K562 (cell line): ENCODE measurements at regions not wholly inside any gene's neighbourhood (a gene's known extent, or its start where the extent isn't known, plus 50 kb on each side); places are given as distances from the start of the nearest gene placed in this dataset.

Source experiments
- ATAC-seq: fragments of 200-7000 bp; cut with Tn5 transposase; 3 replicates; pipeline ENCODE4 v1.9.1; 2020; ENCODE audit warnings: moderate library complexity
- BruUV-seq: library from RNA; stranded (reverse); fragments of 400-500 nt; replicated peaks from 2 replicates; lab custom pipeline; 2021; lab: Mats Ljungman, UMichigan
- CTCF ChIA-PET: fragments of 300-600 bp; formaldehyde crosslinking; extraction: SDS; loops from one replicate; lab custom pipeline; 2021; ENCODE audit warnings: low intra/inter-chr PET ratio; lab: Yijun Ruan, JAX
- POLR2A ChIA-PET: fragments of 300-600, 350-650 bp; sonication (Branson Sonifier 250); formaldehyde crosslinking; extraction: SDS; loops from one replicate; lab custom pipeline; 2021; ENCODE audit warnings: antibody characterized with exemption, inconsistent platforms; lab: Yijun Ruan, JAX
- DNase-seq, 4 experiments: peaks; one replicate each; pipeline versions ENCODE4 v3.0.0 to v3.0.0-alpha.2; 2011 to 2018; ENCODE audit warnings: low spot score in 3 of 4, mixed read lengths in 3 of 4; ENCODE audit errors: extremely low read depth in 1 of 4
- FAIRE-seq: peaks from 2 replicates; lab custom pipeline; 2011; peaks lifted over from hg19 to GRCh38; lab: Jason Lieb, UNC
- H2AFZ ChIP-seq: 2 replicates; pipeline ENCODE4 v1.6.0; 2011; ENCODE audit warnings: low read depth, low read length, control low read depth, inconsistent platforms
- H3K27ac ChIP-seq: fragments of 200-600 bp; 3 replicates; pipeline ENCODE4 v1.8.0; 2011; ENCODE audit warnings: low read depth, mild to moderate bottlenecking, control low read depth, inconsistent platforms, low read length, moderate library complexity, mixed read lengths; ENCODE audit errors: extremely low read depth
- H3K27me3 ChIP-seq, 2 experiments: fragments of 300-600 bp in 1 of 2; 2 replicates in 1 of 2; 3 replicates in 1 of 2; pipeline versions ENCODE4 v1.6.0 to v1.8.0; 2011; ENCODE audit warnings: inconsistent platforms in 2 of 2, low read length in 2 of 2, mild to moderate bottlenecking in 1 of 2, mixed read lengths in 1 of 2, moderate library complexity in 1 of 2; ENCODE audit not compliant: control insufficient read depth in 2 of 2, insufficient read depth in 2 of 2
- H3K36me3 ChIP-seq: fragments of 300-600 bp; 3 replicates; pipeline ENCODE4 v1.8.0; 2011; ENCODE audit warnings: mild to moderate bottlenecking, low read length, inconsistent platforms; ENCODE audit not compliant: control insufficient read depth, insufficient read depth
- H3K4me1 ChIP-seq, 2 experiments: fragments of 200-600 bp in 1 of 2; replicated peaks in 1 of 2; 2 replicates in 1 of 2; 3 replicates in 1 of 2; pipeline versions ENCODE4 v1.5.1 to v1.8.0; 2011; ENCODE audit warnings: inconsistent platforms in 2 of 2, low read length in 2 of 2, mild to moderate bottlenecking in 1 of 2, mixed read lengths in 1 of 2, moderate library complexity in 1 of 2; ENCODE audit not compliant: control insufficient read depth in 2 of 2, insufficient read depth in 2 of 2
- H3K4me2 ChIP-seq: 2 replicates; pipeline ENCODE4 v1.6.1; 2011; ENCODE audit warnings: low read length, control low read depth, inconsistent platforms, mixed read lengths; ENCODE audit not compliant: insufficient read depth
- H3K4me3 ChIP-seq: fragments of 200-600 bp; sonication (generic), shearing (Covaris generic); 2 replicates; pipeline ENCODE4 v1.5.1; 2016; ENCODE audit warnings: control low read depth, inconsistent platforms
- H3K79me2 ChIP-seq: fragments of 200-600 bp; 3 replicates; pipeline ENCODE4 v1.8.0; 2011; ENCODE audit warnings: low read length, inconsistent platforms; ENCODE audit not compliant: control insufficient read depth, insufficient read depth
- H3K9ac ChIP-seq, 2 experiments: 2 replicates each; pipeline versions ENCODE4 v1.6.0 to v1.6.1; 2011; ENCODE audit warnings: low read depth in 2 of 2, low read length in 2 of 2, control low read depth in 1 of 2, inconsistent platforms in 1 of 2, mild to moderate bottlenecking in 1 of 2, mixed read lengths in 1 of 2; ENCODE audit not compliant: insufficient read depth in 1 of 2
- H3K9me1 ChIP-seq: one replicate; pipeline ENCODE4 v1.6.0; 2011; ENCODE audit warnings: inconsistent platforms, mild to moderate bottlenecking, low read length, moderate library complexity; ENCODE audit not compliant: control insufficient read depth, insufficient read depth
- H3K9me3 ChIP-seq: replicated peaks from 2 replicates; pipeline ENCODE4 v1.5.1; 2011; ENCODE audit warnings: low read depth, low read length, inconsistent platforms; ENCODE audit not compliant: control insufficient read depth, insufficient read depth
- H4K20me1 ChIP-seq: replicated peaks from 2 replicates; pipeline ENCODE4 v1.6.1; 2011; ENCODE audit warnings: low read length, inconsistent platforms, mixed read lengths; ENCODE audit not compliant: control insufficient read depth, insufficient read depth
- CXXC5 ChIP-seq: fragments of 250-450 bp; sonication (Bioruptor Pico); IDR thresholded peaks from 2 replicates; pipeline ENCODE4 v1.8.0; 2022; ENCODE audit warnings: inconsistent platforms, mild to moderate bottlenecking, moderate library complexity
- LEF1 ChIP-seq: fragments of 450-650 bp; IDR thresholded peaks from 2 replicates; pipeline ENCODE4 v1.6.1; 2016; ENCODE audit warnings: mild to moderate bottlenecking
- RAD21 ChIP-seq, 2 experiments: fragments of 250-450 bp in 1 of 2; fragments of 450-650 bp in 1 of 2; sonication (Bioruptor Pico) in 1 of 2; formaldehyde crosslinking in 1 of 2; IDR thresholded peaks in 1 of 2; conservative IDR thresholded peaks in 1 of 2; 2 replicates each; pipeline versions ENCODE4 v1.4.0 to v1.8.0; 2020 to 2022; ENCODE audit warnings: mild to moderate bottlenecking in 2 of 2, moderate library complexity in 1 of 2
- SETDB1 ChIP-seq: IDR thresholded peaks from one replicate; pipeline ENCODE4 v1.6.1; 2012; ENCODE audit warnings: low read length, control low read depth, inconsistent platforms
- ZNF707 ChIP-seq: fragments of 250-450 bp; sonication (Bioruptor Pico); conservative IDR thresholded peaks from 2 replicates; pipeline ENCODE4 v1.8.0; 2022; ENCODE audit warnings: inconsistent platforms, mild to moderate bottlenecking, moderate library complexity
- ZNF79 ChIP-seq: fragments of 250-450 bp; sonication (Bioruptor Pico); IDR thresholded peaks from 2 replicates; pipeline ENCODE4 v1.4.0; 2020; ENCODE audit warnings: low read depth, mild to moderate bottlenecking, moderate library complexity
- WGBS: fragments of 100-300 bp; shearing (Covaris generic); methylation state at CpG from one replicate; pipeline ENCODE4 v1.1.6; 2016; ENCODE audit warnings: low coverage, mixed read lengths; ENCODE audit not compliant: insufficient coverage; ENCODE audit errors: missing lambda C conversion rate; 5-methylcytosine and 5-hydroxymethylcytosine counted together
- in situ Hi-C: fragments of 300-500 bp; cut with MboI; formaldehyde crosslinking; loops from 4 replicates; pipeline ENCODE4 v1.15.0; 2018; ENCODE audit warnings: inconsistent platforms, mixed read lengths
- intact Hi-C: fragments of 100-400 bp; cut with micrococcal nuclease; formaldehyde crosslinking; loops from 2 replicates; pipeline ENCODE4 v1.14.2; 2022
- TF ChIP-seq, protein P1 (sequence below): IDR thresholded peaks from 2 replicates; pipeline ENCODE4 v1.6.1; 2014; ENCODE audit warnings: antibody characterized with exemption
- TF ChIP-seq, protein P2 (sequence below): fragments of 250-450 bp; sonication (Bioruptor Pico); IDR thresholded peaks from 2 replicates; pipeline ENCODE4 v1.4.0; 2020; ENCODE audit warnings: mild to moderate bottlenecking, moderate library complexity
- TF ChIP-seq, protein P3 (sequence below), 2 experiments: fragments of 450-650 bp; IDR thresholded peaks; 2 replicates each; pipeline ENCODE4 v1.6.1; 2016
- TF ChIP-seq, protein P4 (sequence below): conservative IDR thresholded peaks from 2 replicates; pipeline ENCODE4 v1.6.1; 2011; ENCODE audit warnings: low read depth, mild to moderate bottlenecking, low read length; ENCODE audit not compliant: control insufficient read depth
- TF ChIP-seq, protein P5 (sequence below): fragments of 450-650 bp; IDR thresholded peaks from 2 replicates; pipeline ENCODE4 v1.6.1; 2014; ENCODE audit warnings: low read depth, mild to moderate bottlenecking, moderate library complexity, borderline replicate concordance

DNA sequence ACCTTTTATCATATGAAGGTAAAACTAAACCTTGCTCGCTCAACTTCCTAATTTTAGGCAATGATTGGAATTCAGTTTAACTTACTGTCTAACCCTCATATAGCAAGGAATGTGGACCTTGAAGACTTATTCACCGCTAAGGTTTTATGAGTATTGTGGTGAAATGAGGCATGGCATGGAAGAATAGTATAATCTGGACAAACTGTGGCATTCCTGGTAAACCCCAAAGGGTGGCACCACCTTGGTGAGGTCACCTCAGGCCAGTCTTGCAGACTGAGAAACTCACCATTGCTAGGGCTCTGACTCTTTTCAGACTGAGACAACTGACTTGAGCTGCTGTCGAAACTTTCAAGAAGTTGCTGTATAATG, 51.1 kb upstream of the EHBP1 start:
- in situ Hi-C loops (no loop called here), intact Hi-C loops (no loop called here)
- no peak overlapping the region for H2AFZ ChIP-seq
- H3K27ac ChIP-seq: no peak overlapping the region
- ChIA-PET POLR2A (interaction anchor here (1.1 to 1.4 kb wide), 2 partner anchors 9 to 12 kb away, joined by 3 to 5 read pairs; no protein-coding TSS in a partner anchor), CTCF (no interaction called here)
- no peaks in the 10 kb centered on the region for H3K79me2 ChIP-seq
- no peaks in the 10 kb centered on the region for H3K4me1 ChIP-seq
- H3K36me3 ChIP-seq: no peaks in the 10 kb centered on the region
- DNase-seq (no peak), FAIRE-seq (no peak), ATAC-seq (no peak)
- no peaks in the 10 kb centered on the region for H3K9me1 ChIP-seq
- 0% methylated on average over 3 of the region's 3 CpGs for WGBS
- no peaks in the 10 kb centered on the region; a peak in 2 of 5 replicates for H3K27me3 ChIP-seq
- no peak overlapping the region for H3K4me2 ChIP-seq
- no TSS peak for BruUV-seq
- H3K4me3 ChIP-seq: no peak overlapping the region
- no peak for TF ChIP-seq ZNF707 (CRISPR knock-in tag)
- no peak for TF ChIP-seq CXXC5
- TF ChIP-seq, protein P1, sequence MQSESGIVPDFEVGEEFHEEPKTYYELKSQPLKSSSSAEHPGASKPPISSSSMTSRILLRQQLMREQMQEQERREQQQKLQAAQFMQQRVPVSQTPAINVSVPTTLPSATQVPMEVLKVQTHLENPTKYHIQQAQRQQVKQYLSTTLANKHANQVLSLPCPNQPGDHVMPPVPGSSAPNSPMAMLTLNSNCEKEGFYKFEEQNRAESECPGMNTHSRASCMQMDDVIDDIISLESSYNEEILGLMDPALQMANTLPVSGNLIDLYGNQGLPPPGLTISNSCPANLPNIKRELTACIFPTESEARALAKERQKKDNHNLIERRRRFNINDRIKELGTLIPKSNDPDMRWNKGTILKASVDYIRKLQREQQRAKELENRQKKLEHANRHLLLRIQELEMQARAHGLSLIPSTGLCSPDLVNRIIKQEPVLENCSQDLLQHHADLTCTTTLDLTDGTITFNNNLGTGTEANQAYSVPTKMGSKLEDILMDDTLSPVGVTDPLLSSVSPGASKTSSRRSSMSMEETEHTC: no peak
- TF ChIP-seq, protein P2, sequence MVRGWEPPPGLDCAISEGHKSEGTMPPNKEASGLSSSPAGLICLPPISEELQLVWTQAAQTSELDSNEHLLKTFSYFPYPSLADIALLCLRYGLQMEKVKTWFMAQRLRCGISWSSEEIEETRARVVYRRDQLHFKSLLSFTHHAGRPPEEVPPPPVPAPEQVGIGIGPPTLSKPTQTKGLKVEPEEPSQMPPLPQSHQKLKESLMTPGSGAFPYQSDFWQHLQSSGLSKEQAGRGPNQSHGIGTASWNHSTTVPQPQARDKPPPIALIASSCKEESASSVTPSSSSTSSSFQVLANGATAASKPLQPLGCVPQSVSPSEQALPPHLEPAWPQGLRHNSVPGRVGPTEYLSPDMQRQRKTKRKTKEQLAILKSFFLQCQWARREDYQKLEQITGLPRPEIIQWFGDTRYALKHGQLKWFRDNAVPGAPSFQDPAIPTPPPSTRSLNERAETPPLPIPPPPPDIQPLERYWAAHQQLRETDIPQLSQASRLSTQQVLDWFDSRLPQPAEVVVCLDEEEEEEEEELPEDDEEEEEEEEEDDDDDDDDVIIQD: no peak
- no peak for TF ChIP-seq RAD21 (CRISPR knock-in tag; conservative IDR thresholded peaks at IDR 0.05 in 1 of 2, IDR thresholded peaks at IDR 0.05 in 1 of 2)
- TF ChIP-seq, protein P3, sequence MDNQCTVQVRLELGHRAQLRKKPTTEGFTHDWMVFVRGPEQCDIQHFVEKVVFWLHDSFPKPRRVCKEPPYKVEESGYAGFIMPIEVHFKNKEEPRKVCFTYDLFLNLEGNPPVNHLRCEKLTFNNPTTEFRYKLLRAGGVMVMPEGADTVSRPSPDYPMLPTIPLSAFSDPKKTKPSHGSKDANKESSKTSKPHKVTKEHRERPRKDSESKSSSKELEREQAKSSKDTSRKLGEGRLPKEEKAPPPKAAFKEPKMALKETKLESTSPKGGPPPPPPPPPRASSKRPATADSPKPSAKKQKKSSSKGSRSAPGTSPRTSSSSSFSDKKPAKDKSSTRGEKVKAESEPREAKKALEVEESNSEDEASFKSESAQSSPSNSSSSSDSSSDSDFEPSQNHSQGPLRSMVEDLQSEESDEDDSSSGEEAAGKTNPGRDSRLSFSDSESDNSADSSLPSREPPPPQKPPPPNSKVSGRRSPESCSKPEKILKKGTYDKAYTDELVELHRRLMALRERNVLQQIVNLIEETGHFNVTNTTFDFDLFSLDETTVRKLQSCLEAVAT (IDR thresholded peaks at IDR 0.05): no peak
- no peak for TF ChIP-seq ZNF79
- TF ChIP-seq LEF1: no peak
- TF ChIP-seq, protein P4, sequence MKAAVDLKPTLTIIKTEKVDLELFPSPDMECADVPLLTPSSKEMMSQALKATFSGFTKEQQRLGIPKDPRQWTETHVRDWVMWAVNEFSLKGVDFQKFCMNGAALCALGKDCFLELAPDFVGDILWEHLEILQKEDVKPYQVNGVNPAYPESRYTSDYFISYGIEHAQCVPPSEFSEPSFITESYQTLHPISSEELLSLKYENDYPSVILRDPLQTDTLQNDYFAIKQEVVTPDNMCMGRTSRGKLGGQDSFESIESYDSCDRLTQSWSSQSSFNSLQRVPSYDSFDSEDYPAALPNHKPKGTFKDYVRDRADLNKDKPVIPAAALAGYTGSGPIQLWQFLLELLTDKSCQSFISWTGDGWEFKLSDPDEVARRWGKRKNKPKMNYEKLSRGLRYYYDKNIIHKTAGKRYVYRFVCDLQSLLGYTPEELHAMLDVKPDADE: no peak
- TF ChIP-seq SETDB1: no peak
- TF ChIP-seq, protein P5, sequence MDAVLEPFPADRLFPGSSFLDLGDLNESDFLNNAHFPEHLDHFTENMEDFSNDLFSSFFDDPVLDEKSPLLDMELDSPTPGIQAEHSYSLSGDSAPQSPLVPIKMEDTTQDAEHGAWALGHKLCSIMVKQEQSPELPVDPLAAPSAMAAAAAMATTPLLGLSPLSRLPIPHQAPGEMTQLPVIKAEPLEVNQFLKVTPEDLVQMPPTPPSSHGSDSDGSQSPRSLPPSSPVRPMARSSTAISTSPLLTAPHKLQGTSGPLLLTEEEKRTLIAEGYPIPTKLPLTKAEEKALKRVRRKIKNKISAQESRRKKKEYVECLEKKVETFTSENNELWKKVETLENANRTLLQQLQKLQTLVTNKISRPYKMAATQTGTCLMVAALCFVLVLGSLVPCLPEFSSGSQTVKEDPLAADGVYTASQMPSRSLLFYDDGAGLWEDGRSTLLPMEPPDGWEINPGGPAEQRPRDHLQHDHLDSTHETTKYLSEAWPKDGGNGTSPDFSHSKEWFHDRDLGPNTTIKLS: no peak
- TF ChIP-seq, all 486 proteins: peak for 0
- Histone ChIP-seq H4K20me1 (no peaks in the 10 kb centered on the region), H3K9ac (no peak overlapping the region), H3K9me3 (no peaks in the 10 kb centered on the region)
